HG03520 (cell line): ENCODE measurements at regions not wholly inside any gene's neighbourhood (a gene's known extent, or its start where the extent isn't known, plus 50 kb on each side); places are given as distances from the start of the nearest gene placed in this dataset.
"Not testable (repeated sequence)": the region's sequence is repeated elsewhere in the genome, so short reads cannot be mapped to it uniquely, and the experiment has no call there.

Experiments
- ATAC-seq: cut with Tn5 transposase; IDR thresholded peaks from one replicate; pipeline ENCODE4 v1.9.1; 2021; ENCODE audit warnings: mild to moderate bottlenecking, moderate library complexity; ENCODE audit not compliant: unreplicated experiment

GRCh38 chr2:173711816-173712215 lies 253.4 kb downstream of the SP3 start:
- ATAC-seq: no peak

GRCh38 chr2:173713904-173714555 lies 251.1 kb downstream of the SP3 start:
- ATAC-seq: no peak

DNA sequence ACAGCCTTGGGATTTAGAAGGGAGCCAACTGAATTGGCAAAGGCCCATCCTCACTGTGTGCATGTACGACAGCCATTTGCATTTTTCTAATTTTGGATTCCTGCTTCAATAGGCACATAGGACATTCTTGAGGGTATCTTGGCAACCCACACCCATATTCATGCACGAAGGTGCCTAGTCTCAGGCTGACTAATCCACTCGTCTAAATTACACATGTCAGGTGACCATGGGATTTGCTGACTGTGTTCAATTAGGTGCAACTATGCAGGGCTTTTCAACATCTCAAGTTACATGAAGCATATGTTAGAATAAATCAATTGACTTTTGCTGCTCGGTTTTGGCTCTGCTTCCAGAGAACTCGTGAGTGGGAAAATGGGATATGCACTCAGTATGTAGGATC lies 249.7 kb downstream of the SP3 start:
- no peak for ATAC-seq

DNA sequence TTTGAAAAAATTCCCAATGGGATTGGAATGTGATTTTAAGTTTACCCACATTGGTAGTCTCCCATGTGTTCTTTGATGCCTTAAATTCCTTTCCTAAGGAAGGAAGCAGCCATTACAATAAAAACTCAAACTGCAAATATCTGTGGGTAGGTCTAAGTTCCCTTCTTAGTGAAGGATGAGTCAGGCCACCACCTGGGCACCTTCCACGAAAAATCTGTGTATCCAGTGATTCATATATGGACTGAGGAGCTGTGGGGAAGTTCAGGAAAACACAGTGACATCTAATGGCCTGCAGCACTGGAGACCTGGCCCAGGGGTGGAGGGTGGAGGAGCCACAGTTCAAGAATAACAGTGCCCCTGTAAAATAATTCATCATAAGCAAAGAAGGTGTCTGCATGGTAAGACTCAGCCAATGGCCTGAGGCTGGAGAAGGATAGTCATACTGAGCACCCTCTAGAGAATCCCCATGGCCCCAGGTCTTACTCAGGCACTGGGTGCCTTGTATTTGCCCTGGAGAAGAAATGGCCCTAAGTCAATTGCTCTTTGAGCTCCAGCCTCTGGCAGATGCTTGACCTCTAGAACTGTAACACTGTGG lies 248.6 kb downstream of the SP3 start:
- no peak for ATAC-seq

GRCh38 chr2:173719471-173719870 lies 245.7 kb downstream of the SP3 start:
- no peak for ATAC-seq

DNA sequence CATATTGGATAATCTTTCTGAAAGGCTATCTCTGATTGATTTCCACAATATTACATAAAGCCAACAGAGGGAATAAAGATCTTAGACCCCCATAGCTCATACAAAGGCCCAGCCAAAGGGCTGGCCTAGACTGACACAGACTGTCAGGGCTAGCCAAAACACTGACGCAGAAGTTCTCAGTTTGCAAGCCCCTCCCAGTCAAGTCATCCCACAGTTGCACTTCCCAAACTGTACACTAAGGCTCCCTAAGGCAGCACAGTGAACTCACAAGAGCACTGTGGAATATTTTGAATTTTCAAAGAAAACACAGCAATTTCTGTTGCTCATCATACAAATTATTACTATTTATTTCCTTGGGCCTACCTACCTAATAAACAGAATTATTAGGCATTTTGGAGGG lies 244.9 kb downstream of the SP3 start:
- no peak for ATAC-seq

- no peak for ATAC-seq
These were observed 230.4 kb downstream of the SP3 start for GRCh38 chr2:173734797-173735196.

- not testable (repeated sequence) for ATAC-seq
These were observed 227.1 kb downstream of the SP3 start for GRCh38 chr2:173737954-173738575.

DNA sequence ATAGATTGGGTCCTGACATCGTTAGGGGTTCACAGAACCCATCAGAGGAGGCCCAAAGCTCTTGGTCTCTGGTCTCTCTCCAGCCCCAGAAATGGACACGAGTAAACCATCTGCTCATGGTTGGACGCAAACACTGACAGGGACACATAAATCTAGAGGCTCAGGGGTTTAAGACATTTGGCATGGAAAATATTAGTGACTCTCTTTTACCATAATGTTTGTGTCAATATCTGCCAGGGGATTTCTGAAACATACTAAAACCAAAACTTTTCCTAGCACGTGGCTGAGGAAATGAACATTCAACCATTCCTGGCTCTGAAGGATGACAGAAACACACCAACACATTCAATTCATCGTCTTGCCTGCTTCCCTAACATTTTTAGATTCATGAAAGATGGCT lies 226.2 kb downstream of the SP3 start:
- no peak for ATAC-seq

DNA sequence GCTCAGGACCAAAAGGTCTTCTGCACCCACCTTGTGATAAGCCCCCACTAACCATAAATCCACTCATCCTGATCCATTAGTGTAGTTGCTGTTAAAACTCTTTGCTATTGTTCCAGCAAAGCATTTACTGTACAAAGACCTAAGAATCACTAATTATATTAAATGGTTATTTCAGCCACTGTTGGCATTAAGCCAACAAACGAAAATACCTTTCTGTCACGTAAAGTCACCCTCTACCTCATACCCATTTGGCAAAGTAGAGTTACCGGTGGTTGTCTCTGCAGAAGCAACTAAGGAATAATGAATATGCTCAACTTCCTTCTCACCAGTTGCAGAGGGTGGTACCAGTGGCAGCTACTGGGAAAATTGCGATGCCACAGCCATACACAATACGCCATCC lies 224.5 kb downstream of the SP3 start:
- ATAC-seq: no peak

DNA sequence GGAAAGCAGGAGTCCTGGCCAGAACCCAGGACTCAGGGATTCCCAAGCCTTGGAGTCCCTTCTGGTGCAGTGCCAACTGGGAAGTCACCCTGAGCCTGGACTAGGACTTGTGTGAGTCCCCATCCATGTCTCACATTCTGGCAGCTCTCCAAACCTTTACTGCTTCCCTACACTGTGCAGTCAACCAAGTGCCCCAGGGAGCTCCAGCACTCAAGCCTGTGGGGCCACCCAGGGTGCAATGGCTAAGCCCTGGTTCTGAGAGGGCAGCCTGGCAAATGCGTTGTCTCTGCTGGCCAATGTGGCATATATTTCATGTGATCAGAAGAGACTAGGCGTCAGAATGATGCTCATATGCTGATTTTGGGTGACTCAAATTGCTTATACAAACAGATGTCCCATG lies 223.4 kb downstream of the SP3 start:
- ATAC-seq: no peak

GRCh38 chr2:173747035-173747434 lies 218.1 kb downstream of the SP3 start:
- ATAC-seq: no peak

DNA sequence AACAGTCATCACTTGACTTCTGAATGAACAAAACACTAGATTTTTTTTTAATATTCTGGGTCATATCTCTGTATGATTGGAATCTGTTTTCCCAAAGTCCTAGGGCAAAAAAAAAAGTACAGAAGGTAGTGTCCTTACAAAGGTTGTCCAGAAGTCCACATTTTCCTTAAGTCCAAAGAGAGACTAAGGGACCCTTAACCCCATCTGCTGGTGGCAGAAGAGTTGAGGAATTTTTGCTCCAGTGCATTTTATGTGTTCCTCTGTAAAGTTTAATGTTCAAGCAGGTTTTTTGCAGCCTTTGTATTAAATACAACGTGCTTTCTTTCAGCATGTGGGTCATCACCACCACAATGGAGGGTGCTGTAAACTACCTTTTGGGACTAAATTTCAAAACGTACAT lies 215.9 kb downstream of the SP3 start:
- no peak for ATAC-seq

DNA sequence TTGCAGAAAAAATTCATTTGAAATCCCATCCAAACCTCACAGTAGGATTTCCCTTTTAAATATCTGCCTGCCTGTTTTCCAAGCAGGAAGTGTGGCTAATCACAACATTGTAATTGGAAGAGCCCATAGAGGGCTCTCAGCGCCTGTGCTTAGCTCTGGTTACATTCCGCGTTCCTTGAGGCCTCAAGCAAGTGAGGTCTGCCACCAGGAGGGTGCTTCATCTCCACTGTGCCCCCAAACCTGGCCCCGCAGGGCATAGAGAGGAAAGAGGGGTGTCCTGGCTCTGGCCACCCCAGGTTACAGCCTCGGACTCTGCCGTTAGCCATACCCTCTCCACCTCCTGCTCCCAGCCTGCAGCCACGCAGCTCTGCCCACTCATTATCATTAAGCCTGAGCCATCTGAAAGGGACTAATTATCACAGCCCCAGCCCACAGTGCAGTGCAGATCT lies 214.8 kb downstream of the SP3 start:
- no peak for ATAC-seq

- ATAC-seq: no peak
These were observed 214.3 kb downstream of the SP3 start for GRCh38 chr2:173750831-173751230.

- ATAC-seq: no peak
These were observed 213.8 kb downstream of the SP3 start for GRCh38 chr2:173751245-173751975.

- no peak for ATAC-seq
These were observed 213.0 kb downstream of the SP3 start for GRCh38 chr2:173752152-173752551.

DNA sequence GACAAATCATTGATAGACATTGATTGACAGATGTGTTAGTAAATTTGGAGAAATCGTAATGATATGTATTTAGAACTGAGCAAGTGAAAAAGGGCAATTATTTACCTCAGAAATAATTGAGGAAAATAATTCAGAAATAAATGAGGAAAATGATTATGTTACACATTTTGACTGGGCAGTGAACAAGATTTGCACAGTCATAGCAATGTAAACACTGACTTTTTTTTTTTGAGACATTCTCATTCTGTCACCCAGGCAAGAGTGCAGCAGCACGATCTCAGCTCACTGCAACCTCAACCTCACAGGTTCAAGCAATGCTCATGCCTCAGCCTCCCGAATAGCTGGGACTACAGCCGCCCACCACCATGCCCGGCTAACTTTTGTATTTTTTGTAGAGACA lies 211.7 kb downstream of the SP3 start:
- no peak for ATAC-seq

DNA sequence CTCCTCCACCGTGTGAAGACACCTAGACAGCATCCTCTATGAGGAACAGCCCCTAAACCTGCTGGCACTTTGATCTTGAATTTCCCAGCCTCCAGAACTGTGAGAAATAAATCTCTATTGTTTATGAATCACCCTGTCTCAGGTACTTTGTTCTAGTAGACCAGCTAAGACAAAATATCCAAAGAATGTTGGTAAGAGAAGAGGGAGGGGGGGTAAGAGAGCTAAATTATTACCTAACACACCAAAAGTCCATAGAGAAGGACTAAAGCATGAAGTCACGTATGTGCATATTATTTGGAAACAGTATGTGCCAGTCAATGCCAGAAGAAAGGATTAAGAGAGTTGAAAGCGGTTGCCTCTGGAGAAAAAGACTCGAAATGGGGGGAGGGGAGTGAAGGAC lies 211.0 kb downstream of the SP3 start:
- ATAC-seq: no peak

DNA sequence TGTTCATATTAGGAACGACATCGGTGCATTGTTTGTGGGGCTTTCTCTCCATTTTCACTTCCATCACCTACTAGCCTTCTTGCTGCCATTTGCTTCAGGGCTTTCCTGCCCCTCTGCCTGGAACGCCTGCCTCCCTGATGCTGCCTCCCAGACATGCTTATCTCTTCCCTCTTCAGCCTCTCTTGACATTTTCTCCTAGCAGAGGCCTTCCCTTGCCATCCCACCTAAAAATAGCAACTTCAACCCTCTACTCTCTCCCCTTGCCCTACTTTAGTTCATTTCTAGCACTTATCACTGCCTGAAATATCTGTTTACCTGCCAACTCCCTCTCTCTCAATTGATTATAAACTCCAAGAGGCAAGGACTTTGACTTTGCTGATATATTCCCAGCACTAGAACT lies 210.3 kb downstream of the SP3 start:
- ATAC-seq: no peak

- ATAC-seq: no peak
These were observed 209.4 kb downstream of the SP3 start for GRCh38 chr2:173755798-173756197.

GRCh38 chr2:173759959-173760358 lies 205.2 kb downstream of the SP3 start:
- no peak for ATAC-seq
